Small intestine (tissue), 7 donors: ENCODE measurements at regions not wholly inside any gene's neighbourhood (a gene's known extent, or its start where the extent isn't known, plus 50 kb on each side); places are given as distances from the start of the nearest gene placed in this dataset.

ENCODE experiments used
- DNase-seq, 2 donors: peaks; one replicate each; pipeline versions ENCODE4 v3.0.0 to v3.0.0-alpha.2; 2013
- FAIRE-seq: peaks from 2 replicates; lab custom pipeline; 2012; peaks lifted over from hg19 to GRCh38; lab: Jason Lieb, UNC
- H3K27ac ChIP-seq, 3 donors: one replicate each; pipeline ENCODE4 v1.5.1; 2013; ENCODE audit warnings: low read length in 2 of 3, mild to moderate bottlenecking in 2 of 3, control low read depth in 1 of 3, inconsistent platforms in 1 of 3, low read depth in 1 of 3, moderate library complexity in 1 of 3
- H3K27me3 ChIP-seq, 3 donors: one replicate each; pipeline ENCODE4 v1.6.1; 2013; ENCODE audit warnings: low read length in 3 of 3, inconsistent platforms in 1 of 3; ENCODE audit not compliant: control insufficient read depth in 3 of 3, insufficient read depth in 3 of 3
- H3K36me3 ChIP-seq, 3 donors: one replicate each; pipeline ENCODE4 v1.6.1; 2013; ENCODE audit warnings: low read length in 3 of 3, inconsistent platforms in 1 of 3, low read depth in 1 of 3, mild to moderate bottlenecking in 1 of 3, moderate library complexity in 1 of 3; ENCODE audit not compliant: control insufficient read depth in 3 of 3, insufficient read depth in 2 of 3
- H3K4me1 ChIP-seq, 3 donors: one replicate each; pipeline ENCODE4 v1.6.1; 2013; ENCODE audit warnings: low read length in 2 of 3, inconsistent platforms in 1 of 3, low read depth in 1 of 3, mild to moderate bottlenecking in 1 of 3, moderate library complexity in 1 of 3; ENCODE audit not compliant: control insufficient read depth in 3 of 3, insufficient read depth in 2 of 3
- H3K4me3 ChIP-seq, 3 donors: one replicate each; pipeline ENCODE4 v1.5.1; 2013; ENCODE audit warnings: low read length in 3 of 3, control low read depth in 1 of 3, inconsistent platforms in 1 of 3, low read depth in 1 of 3, mild to moderate bottlenecking in 1 of 3, moderate library complexity in 1 of 3
- H3K9me3 ChIP-seq, 2 donors: one replicate each; pipeline ENCODE4 v1.6.1; 2013; ENCODE audit warnings: low read depth in 1 of 2, low read length in 1 of 2; ENCODE audit not compliant: control insufficient read depth in 2 of 2, insufficient read depth in 1 of 2
- WGBS, 3 donors: extraction: QIAGEN DNeasy Blood & Tissue Kit; methylation state at CpG; one replicate each; pipeline ENCODE4 v1.1.7; 2013; 5-methylcytosine and 5-hydroxymethylcytosine counted together
- donor health status: healthy with polysubstance abuse.
- donor health status: control.
- donor health status: control.
- donor health status: Bipolar disorder and iron deficiency.
- donor health status: healthy.

GRCh38 chr12:74981541-74981940 lies 228.1 kb downstream of the KCNC2 start:
- H3K36me3 ChIP-seq, result no peaks in the 10 kb centered on the region
- no peak overlapping the region for H3K4me3 ChIP-seq
- no peak for FAIRE-seq
- H3K4me1 ChIP-seq, result peaks cover 0 to 5% (median 0%) of the 10 kb centered on the region in 3 donors
- no peak for DNase-seq
- WGBS, 3 donors, result 52 to 76% (median 76%) methylated on average over 1 of the region's 1 CpG
- peaks cover 0 to 3% of the 10 kb centered on the region in 2 donors for H3K9me3 ChIP-seq
- no peaks in the 10 kb centered on the region for H3K27me3 ChIP-seq
- no peak overlapping the region for H3K27ac ChIP-seq

- DNase-seq, result peak in 1 of 2 donors; percentile 37
- peaks cover 0 to 5% (median 0%) of the 10 kb centered on the region in 3 donors for H3K4me1 ChIP-seq
- no peaks in the 10 kb centered on the region for H3K36me3 ChIP-seq
- H3K4me3 ChIP-seq, result no peak overlapping the region
- peaks cover 0 to 3% of the 10 kb centered on the region in 2 donors for H3K9me3 ChIP-seq
- no peaks in the 10 kb centered on the region for H3K27me3 ChIP-seq
- 13 to 53% (median 36%) methylated on average over 3 of the region's 3 CpGs for WGBS, 3 donors
- no peak for FAIRE-seq
- H3K27ac ChIP-seq, result no peak overlapping the region
These were observed 225.7 kb downstream of the KCNC2 start for GRCh38 chr12:74983917-74984316.

GRCh38 chr12:74984631-74985030 lies 225.0 kb downstream of the KCNC2 start:
- no peaks in the 10 kb centered on the region for H3K36me3 ChIP-seq

GRCh38 chr12:74985293-74985985 lies 224.2 kb downstream of the KCNC2 start:
- H3K4me3 ChIP-seq, result no peak overlapping the region
- H3K27ac ChIP-seq, result no peak overlapping the region
- FAIRE-seq, result no peak
- no peaks in the 10 kb centered on the region for H3K27me3 ChIP-seq
- no peak for DNase-seq
- 81 to 90% (median 87%) methylated on average over 11 of the region's 11 CpGs for WGBS, 3 donors
- no peaks in the 10 kb centered on the region for H3K36me3 ChIP-seq
- peaks cover 0 to 3% of the 10 kb centered on the region in 2 donors for H3K9me3 ChIP-seq
- peaks cover 0 to 3% (median 0%) of the 10 kb centered on the region in 3 donors for H3K4me1 ChIP-seq

More at GRCh38 chr12:74984631-74985030, 225.0 kb downstream of the KCNC2 start:
- no peak overlapping the region for H3K27ac ChIP-seq
- H3K4me3 ChIP-seq, result no peak overlapping the region
- peaks cover 0 to 3% of the 10 kb centered on the region in 2 donors for H3K9me3 ChIP-seq
- DNase-seq (no peak), FAIRE-seq (no peak)
- 27 to 51% (median 38%) methylated on average over 4 of the region's 4 CpGs for WGBS, 3 donors
- H3K4me1 ChIP-seq, result peaks cover 0 to 5% (median 0%) of the 10 kb centered on the region in 3 donors
- H3K27me3 ChIP-seq, result no peaks in the 10 kb centered on the region

- peaks cover 0 to 3% of the 10 kb centered on the region in 2 donors for H3K9me3 ChIP-seq
- no peak overlapping the region for H3K4me3 ChIP-seq
- FAIRE-seq, result no peak
- H3K4me1 ChIP-seq, result no peaks in the 10 kb centered on the region
- DNase-seq, result no peak
- H3K27me3 ChIP-seq, result no peaks in the 10 kb centered on the region
- H3K36me3 ChIP-seq, result no peaks in the 10 kb centered on the region
- 78 to 85% (median 82%) methylated on average over 5 of the region's 5 CpGs for WGBS, 3 donors
- H3K27ac ChIP-seq, result no peak overlapping the region
These were observed 223.7 kb downstream of the KCNC2 start for GRCh38 chr12:74985986-74986319.

GRCh38 chr12:74988156-74988555 lies 221.5 kb downstream of the KCNC2 start:
- Histone ChIP-seq H3K27me3 (no peaks in the 10 kb centered on the region), H3K9me3 (peaks cover 0 to 3% of the 10 kb centered on the region in 2 donors), H3K27ac (no peak overlapping the region), H3K4me1 (no peaks in the 10 kb centered on the region), H3K36me3 (no peaks in the 10 kb centered on the region), H3K4me3 (no peak overlapping the region)
- FAIRE-seq (no peak), DNase-seq (no peak)
